ENCODE measurements at regions not wholly inside any gene's neighbourhood (a gene's known extent, or its start where the extent isn't known, plus 50 kb on each side); places are given as distances from the start of the nearest gene placed in this dataset.
"Not testable (repeated sequence)": the region's sequence is repeated elsewhere in the genome, so short reads cannot be mapped to it uniquely, and the experiment has no call there.

DNA sequence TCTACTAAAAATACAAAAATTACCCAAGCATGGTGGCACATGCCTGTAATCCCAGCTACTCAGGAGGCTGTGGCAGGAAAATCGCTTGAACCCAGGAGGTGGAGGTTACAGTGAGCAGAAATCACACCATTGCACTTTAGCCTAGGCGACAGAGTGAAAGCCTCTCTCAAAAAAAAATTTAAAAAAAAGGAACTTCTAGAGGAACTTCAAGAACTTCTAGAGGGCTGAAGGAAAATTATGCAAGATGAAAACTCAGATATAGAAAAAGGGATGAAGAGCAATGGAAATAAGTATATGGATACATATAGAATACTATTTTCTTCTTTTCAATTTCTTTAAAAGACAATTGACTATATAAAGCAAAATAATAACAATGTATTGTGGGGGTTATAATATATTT is 51.2 kb upstream of the PRR5 start:
- no peak for DNase-seq

DNA sequence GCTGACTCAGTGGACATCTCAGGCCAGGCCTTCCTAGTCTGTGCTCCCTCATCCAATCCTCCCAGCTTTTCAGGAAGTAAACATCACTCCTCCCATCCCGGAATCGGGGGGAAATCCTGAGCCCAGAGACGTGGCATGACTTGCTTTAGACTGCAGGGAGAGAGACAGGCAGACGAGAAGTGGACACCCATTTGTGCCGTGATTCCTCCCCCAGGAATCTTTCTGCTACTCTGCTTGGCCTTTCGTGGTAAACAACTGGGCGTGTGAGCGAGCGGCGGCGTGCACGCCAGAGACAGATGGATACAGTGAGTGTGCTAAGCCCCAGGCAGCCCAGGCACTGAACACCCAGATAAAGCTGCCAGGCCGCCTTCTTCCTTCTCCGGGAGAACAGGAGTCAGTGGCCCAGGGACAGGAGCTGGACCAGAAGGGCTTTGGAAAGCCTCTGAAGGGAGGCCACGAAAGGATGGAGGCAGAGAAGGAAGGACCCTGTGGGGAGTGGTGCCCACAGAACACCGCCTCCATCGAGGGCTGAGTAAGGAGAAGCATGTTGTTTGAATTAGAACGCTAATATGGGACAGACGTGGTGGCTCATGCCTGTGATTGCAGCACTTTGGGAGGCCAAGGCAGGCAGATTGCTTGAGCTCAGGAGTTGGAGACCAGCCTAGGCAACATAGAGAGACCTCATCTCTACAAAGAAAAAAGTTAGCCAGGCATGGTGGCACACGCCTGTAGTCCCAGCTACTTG is 53.0 kb upstream of the PRR5 start:
- no peak for DNase-seq

DNA sequence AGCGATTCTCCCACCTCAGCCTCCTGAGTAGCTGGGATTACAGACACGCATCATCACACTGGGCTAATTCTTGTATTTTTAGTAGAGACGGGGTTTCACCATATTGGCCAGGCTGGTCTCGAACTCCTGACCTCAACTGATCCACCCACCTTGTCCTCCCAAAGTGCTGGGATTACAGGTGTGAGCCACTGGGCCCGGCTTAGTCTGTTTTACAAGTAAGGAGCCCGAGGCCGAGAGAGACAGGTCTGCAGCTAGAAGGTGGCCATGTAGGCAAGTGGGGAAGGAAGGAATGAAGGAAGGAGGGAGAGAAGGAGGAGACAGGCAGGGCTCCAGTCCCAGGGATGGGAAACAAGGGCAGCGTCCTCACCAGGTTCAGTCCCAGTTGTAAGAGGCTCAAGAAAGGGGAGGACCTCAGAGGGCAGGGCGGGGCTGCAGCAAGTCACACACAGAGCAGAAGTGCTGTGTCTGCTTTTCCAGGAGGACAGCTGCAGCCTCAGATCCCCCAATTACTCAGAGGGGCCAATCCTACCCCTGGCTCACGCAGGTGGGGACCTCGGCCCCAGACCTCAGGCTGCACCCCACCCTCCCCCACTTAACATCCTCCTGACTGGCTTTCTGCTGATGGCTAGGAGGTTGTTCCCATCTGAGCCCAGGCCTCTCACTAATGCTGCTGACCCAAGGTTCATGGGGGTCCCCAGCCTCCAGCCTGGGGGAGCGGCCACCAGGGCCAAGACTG is 53.8 kb upstream of the PRR5 start:
- DNase-seq = no peak

DNA sequence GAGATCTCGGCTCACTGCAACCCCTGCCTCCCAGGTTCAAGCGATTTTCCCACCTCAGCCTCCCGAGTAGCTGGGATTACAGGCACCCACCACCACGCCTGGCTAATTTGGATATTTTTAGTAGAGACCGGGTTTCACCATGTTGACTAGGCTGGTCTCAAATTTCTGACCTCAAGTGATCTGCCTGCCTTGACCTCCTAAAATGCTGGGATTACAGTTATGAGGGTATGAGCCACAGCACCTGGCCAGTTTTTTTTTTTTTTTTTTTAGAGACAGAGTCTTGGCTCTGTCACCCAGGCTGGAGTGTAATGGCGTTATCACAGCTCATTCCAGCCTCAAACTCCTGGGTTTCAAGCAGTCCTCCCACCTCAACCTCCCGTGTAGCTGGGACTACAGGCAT is 54.9 kb upstream of the PRR5 start:
- no peak for DNase-seq

DNA sequence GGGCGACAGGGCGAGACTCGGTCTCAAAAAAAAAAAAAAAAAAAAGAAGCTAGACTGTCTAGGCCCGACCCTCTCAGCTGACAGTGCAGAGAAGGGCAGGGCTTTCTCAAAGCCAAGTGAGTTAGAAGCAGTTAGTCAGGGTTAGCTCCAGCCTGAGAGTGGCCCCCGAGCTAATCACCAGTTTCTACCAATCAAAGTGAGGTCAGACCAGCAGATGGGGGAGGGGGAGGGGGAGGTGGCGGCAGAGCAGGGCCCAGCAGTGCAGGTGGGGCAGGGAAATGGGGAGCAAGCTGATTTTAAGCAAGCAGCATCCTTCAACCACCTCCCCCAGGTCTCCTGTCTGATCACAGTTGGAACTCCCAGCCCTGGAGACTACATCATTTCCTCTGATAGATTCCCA is 55.3 kb upstream of the PRR5 start:
- DNase-seq = no peak

DNA sequence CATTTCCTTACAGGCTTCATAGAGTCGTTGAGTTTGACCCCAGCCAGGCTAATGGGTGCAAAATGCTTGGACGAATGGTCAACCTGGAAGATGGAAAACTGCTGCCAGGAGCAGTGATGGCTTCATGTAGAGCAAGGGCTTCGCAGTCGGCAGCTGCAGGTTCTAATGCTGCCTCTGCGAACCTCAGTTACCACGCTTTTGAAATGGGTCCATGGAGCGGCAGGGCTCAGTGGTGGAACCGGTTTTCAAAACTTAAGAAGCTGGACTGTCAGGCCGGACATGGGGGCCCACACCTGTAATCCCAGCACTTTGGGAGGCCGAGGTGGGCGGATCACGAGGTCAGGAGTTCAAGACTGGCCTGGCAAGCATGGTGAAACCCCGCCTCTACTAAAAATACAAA is 55.9 kb upstream of the PRR5 start:
- no peak for DNase-seq

DNA sequence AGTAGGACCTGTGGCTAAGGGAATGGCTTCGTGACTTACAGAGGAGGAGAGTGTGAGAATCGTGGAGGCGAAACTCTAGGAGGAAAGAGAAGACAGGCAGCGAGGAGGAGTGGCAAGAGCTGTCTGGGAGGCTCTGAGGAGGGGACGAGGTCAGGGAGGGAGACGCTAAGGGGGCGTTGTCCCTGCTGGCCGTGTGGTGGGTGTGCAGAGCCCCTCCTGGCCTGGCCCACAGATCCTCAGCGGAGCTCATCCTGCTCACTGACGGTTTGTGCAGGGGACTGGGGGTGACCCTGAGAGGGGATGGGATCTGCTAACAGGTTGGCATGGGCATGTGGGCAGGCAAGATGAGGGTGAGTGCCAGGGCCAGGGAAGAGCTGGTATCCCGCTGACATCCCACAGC is 56.5 kb upstream of the PRR5 start:
- DNase-seq = no peak

DNA sequence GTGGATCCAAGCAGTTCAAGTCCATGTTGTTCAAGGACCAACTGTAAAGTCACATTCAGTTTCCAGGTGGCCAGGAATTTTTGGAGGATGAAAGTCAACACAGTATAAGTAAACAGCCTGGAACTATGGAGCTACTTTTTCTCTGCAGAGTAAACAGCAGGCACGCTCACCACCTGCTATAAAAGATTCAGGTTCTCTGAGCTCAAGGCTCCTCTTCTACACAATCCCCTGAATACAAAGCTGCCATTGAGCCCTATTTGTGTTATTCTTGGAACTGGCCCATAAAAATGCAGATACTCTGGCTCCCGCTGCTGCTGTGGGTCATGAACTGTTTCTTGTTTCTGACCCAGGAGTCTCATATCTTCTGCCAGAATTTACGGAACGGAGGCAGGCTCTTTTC is 56.9 kb upstream of the PRR5 start:
- DNase-seq = no peak

DNA sequence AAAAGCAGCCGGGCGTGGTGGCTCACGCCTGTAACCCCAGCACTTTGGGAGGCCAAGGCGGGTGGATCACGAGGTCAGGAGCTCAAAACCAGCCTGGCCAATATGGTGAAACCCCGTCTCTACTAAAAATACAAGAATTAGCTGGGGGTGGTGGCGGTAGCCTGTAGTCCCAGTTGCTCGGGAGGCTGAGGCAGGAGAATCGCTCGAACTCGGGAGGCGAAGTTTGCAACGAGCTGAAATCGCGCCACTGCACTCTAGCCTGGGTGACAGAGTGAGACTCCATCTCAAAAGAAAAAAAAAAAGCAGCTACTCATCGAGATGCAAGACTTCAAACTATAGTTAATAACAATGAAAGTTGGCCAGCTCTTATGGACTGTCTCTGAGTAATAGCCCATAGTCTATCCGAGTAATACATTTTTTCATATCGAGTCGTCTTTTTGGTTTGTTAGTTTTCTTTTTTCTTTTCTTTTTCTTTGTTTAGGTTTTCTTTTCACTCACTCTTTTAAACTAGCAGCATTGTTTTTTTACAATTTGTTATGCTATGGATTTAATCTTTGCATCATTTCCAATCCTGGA is 58.4 kb upstream of the PRR5 start:
- DNase-seq = not testable (repeated sequence)

DNA sequence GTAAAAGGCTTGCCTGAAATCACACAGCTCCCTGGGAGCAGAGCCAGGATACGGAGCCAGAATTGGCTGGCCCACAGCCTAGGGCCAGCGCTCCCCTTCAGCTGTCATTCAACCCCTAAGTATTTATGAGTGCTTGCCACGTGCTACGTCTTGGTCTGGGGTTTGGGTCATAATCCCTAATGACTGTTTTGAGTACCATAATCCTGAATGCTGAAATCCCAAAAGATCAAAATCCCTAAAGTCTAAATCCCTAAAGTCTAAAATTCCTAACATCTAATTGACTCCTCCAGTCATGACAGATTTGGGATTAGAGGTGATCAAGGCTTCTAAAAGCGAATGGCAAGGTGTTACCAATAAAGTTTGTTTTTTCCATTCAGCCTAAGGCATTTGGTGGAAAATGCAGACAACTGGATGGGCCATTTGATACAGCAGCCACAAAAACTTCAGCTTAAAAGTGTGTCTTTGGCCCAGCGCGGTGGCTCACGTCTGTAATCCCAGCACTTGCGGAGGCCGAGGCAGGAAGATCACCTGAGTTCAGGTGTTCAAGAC is 59.8 kb upstream of the PRR5 start:
- no peak for DNase-seq

DNA sequence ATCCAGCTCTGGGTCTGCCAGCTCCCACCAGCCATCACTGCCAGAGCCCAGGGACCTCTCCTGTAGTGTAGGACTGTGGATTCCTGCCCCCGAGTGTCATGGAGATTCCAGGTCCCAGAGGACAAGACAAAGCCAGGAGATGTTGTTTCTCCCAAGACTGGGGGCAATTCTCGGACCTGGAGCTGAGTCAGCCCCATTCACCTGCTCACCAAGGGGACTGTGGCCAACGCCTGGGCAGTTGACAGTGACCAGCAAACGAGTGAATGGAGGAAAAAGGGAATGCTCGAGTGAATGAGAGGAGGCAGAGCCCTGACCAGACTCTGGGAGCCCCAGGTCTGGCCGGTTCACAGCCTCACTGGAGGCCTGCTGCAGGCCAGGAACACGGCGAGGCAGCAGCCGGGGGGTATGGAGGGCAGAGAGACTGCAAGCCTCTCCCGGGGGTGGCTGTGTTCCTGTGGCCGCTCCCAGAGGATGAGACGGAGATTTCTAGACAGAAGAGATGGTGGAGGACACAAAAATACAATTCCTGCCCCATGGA is 61.3 kb upstream of the PRR5 start:
- no peak for DNase-seq

DNA sequence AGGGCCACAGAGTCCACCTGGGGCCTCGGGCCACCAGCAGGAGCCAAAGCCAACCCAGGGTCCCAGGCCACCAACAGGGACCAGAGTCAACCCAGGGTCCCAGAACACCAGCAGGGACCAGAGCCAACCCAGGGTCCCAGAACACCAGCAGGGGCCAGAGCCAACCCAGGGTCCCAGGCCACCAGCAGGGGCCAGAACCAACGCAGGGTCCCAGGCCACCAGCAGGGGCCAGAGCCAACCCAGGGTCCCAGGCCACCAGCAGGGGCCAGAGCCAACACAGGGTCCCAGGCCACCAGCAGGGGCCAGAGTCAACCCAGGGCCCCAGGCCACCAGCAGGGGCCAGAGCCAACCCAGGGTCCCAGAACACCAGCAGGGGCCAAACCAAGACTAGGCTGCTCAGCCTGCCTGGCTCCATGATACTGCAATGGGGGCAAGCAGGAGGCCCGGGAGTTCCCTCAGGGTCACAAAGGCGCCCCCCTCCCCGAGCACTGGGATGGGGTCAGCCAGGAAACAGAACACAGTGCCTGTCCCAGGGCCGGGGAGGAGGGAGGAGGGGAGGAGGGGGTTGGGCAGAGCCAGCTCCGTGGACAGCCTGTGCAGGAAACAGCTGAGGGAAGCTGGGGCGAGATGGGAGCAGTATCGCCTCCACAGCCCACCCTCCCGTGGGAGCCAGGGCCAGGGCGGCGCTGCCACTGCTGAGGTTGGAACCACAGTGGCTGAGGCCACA is 62.0 kb upstream of the PRR5 start:
- no peak for DNase-seq

DNA sequence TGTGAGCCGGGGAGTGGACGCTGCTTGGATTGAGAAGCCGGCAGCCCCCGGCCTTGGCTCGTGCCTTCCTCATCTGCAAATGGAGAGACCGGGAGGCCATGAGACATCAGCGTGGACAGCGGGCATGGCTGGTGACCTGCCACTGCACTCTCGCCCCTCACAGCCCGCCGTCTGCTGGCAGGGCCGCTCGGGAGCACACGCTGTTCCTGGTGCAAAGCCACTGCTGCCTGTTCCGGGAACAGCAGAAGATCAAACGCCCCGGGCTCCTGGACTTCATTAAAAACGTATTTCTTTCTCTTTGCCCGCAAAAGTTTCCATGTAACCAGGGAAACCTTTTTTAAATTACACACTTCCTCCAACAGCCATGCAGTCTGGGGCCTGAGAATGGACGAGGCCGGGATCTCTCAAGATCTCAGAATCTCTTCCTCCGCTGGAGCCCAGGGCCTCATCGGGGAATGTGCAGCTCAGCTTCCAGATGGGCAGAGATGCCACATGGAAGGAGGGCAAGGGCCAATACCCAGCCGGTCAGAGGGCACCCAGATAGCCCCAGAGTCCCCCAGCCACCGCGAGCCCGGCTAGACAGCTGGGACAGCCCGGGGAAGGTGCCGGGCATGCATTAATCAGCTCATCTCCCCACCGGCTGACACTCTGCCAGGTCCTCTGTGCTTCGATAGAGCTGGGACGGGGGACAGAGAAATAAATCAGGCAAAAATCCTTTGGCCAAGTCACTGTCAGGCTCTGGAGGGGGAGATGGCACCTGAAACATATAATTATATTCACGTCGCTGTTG is 62.8 kb upstream of the PRR5 start:
- DNase-seq = no peak

DNA sequence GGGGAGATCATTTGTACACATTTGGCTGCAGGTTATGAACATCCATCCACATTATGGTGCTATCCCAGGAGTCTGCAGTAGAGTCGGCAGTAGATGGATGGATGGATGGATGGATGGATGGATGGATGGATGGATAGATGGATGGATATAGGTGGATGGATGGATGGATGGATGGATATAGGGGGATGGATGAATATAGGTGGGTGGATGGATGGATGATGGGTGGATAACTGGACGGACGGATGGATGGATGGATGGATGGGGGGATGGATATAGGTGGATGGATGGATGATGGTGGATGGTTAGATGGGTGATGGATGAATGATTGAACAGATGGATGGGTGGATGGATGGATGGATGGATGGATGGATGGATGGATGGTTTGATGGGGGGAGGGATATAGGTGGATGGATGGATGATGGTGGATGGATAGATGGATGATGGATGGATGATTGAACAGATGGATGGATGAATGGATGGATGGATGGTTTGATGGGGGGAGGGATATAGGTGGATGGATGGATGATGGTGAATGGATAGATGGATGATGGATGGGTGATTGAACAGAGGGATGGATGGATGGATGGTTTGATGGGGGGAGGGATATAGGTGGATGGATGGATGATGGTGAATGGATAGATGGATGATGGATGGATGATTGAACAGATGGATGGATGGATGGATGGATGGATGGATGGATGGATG is 65.3 kb upstream of the PRR5 start:
- not testable (repeated sequence) for DNase-seq

DNA sequence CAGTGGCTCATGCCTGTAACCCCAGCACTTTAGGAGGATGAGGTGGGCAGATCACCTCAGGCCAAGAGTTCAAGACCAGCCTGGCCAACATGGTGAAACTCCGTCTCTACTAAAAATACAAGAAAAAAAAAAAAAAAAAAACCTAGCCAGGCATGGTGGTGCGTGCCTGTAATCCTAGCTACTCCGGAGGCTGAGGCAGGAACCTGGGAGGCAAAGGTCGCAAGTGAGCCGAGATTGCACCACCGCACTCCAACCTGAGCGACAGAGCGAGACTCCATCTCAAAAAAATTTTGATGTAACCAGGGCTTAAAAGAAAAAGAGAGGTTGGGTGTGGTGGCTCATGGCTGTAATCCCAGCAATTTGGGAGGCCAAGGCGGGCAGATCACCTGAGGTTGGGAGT is 66.4 kb upstream of the PRR5 start:
- DNase-seq = not testable (repeated sequence)

DNA sequence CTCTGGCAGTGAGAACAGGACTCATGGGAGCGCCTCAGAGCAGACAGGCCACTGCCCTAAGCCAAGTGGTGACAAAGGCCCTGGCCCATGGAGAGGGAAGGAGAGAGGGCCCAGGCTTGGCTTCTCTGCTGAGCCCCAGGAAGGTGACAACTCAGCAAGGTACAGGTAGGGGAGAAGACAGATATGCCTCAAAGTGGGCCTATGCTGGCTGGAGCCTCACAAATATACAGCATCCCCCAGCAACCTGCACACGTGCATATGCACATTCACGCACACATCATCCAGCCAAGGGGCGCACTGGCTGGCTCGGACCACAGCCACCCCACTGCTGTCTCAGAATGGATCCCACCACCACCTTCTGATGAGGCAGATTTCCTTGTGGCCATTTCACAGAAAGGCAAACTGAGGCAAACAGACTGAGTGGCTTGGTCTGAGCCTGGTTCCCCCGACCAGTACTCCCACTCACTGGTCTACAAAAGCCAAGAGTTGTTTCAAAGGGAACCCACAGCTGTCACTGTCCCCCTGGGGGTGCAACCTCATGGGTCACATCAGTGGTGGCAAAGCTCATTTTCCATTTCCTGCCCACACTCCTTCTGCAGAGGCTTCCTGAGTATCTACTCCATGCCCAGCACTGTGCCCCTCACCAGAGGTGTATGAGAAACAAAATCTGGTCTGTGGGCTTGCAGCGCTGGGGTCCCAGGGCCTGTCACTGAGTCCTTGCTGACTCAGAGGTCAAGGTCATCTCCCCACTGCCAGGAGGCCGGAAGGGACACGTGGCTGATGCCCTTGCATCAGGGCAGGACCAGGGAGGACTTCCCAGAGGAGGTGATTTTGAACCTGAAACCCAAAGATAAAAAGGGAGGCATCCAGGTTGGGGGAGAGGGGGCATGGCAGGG is 67.3 kb upstream of the PRR5 start:
- DNase-seq = no peak

DNA sequence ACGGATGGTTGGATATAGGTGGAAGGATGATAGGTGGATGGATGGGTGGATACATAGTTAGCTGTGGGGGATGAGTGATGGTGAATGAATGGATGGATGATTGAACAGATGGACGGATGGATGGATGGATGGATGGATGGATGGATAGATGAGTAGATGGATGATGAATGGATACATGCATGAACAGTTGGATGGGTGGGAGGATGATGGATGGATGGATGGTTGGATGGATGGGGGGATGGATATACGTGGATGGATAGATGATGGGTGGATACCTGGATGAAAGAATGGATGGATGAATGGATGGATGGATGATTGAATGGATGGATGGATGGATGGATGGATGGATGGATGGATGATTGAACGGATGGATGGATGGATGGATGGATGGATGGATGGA is 68.4 kb upstream of the PRR5 start:
- DNase-seq = no peak

DNA sequence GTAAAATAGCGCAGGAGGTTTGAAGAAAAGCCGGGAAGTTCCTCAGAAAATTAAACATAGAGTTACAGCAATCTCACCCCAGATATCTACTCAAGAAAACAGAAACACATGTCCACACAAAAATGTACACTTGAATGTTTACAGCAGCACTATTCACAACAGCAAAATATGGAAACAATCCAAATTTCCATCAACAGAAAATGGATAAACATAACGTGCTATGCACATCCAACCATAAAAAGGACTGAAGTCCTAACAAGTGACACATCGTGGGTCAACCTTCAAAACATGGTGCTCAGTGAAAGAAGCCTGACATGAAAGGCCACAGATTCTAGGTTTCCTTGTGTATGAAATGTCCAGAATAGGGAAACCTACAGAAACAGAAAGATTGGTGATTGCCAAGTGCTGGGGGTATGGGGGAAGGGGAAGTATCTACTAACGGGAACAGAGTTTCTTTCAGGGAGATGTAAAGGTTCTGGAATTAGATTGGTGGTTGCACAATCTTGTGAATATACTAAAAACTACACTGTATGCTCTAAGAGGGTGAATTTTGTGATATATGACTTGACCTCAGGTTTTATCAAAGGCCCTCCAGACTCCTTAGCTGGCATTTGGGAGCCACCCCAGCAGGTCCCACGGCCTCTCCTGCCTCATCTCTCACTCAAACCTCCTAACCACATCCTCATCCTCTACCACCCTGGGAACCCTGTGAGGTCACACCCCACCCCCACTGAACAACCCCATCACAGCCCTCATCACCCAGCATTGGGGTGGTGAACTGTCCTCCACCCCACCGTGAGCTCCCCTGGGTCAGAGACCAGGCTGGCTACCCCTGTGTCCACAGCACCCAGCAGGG is 69.2 kb upstream of the PRR5 start:
- DNase-seq = no peak

DNA sequence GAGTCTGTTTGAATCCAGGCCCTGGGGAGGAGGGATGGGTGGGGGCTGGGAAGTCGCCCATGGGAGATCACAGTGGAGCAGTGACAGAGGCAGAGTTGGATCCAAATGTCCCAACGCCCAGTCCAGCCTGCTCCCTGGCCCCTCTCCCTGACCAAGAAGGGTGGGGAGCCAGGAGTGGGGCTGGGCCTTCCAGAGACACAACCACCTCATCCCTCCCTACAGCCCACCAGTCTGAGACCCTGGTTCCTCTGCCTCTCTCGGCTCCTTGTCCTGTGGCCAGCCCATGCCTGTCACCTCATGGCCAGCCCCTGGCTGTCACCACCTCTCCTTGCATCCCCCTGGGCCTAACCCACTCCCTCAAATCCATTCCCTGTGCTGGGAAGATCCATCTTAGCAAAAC is 71.2 kb upstream of the PRR5 start:
- DNase-seq = no peak

DNA sequence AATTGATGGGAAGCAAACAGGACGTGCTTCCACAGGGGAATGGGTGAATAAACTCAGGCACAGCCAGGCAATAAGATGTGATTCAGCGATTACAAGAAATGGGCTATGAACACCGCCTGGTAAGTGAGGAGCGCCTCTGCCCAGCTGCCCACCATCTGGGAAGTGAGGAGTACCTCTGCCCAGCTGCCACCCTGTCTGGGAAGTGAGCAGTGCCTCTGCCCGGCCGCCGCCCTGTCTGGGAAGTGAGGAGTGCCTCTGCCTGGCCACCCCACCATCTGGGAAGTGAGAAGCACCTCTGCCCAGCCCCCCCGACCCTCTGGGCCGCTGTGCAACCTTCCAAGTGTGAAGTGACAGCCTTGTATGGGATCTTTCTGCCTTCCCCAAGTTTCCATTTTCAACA is 73.2 kb upstream of the PRR5 start:
- no peak for DNase-seq

Data from NCI-H1092 treated with DMSO at 0.1 percent for 48 hours (cell line).